ENCODE measurements at regions not wholly inside any gene's neighbourhood (a gene's known extent, or its start where the extent isn't known, plus 50 kb on each side); places are given as distances from the start of the nearest gene placed in this dataset.

DNA sequence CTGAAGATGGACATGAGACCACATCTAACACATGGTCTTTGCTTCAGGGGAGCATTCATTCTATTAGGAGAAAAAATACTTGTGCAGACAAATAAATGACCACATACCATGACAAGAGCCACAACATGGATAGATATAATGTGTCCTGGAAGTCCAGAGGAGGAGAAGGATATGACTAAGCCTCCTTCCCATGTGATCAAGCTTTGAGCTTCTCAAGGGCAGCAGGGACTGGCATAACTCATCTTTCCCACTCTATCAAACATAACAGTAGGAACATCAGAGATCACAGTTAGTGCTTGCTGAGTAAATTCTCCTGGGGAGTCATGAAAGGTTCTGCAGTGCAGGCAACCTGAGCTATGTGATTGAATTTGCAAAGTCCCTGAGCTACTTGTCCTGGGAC, 86.0 kb upstream of the LPP start:
- H3K4me3 ChIP-seq (ENCODE audit: insufficient read depth, low read depth, low read length): no peak overlapping the region
- H3K9me1 ChIP-seq (ENCODE audit: insufficient read depth, low read length): peaks cover 12% of the 10 kb centered on the region
- intact Hi-C loops (cut with micrococcal nuclease): no loop called here
- peak; percentile 87 for ATAC-seq (ENCODE audit: low read depth)
- H2AFZ ChIP-seq (replicated peaks; ENCODE audit: low read length, poor library complexity): peak overlapping the region; percentile 0
- H3K18ac ChIP-seq (ENCODE audit: low read depth, low read length): no peak overlapping the region
- H2BK5ac ChIP-seq (ENCODE audit: low read depth, low read length, poor library complexity, severe bottlenecking): peak overlapping the region; percentile 23
- no peak overlapping the region; a peak in 1 of 4 replicates for H4K8ac ChIP-seq (ENCODE audit: low read depth in 2 of 2, low read length in 2 of 2)
- H3K27me3 ChIP-seq (ENCODE audit: control insufficient read depth, insufficient read depth, low read length): no peaks in the 10 kb centered on the region
- in situ Hi-C loops (cut with MboI; ENCODE audit: low sequenced_read_pairs): no loop called here
- dilution Hi-C loops (cut with HindIII; ENCODE audit: low sequenced_read_pairs, unreplicated experiment): no loop called here
- 0 out of 3 replicates have a peak overlapping the region, but pooled peaks have one; percentile 32 for H2BK15ac ChIP-seq (ENCODE audit: low read depth, low read length)
- H2AK9ac ChIP-seq (replicated peaks; ENCODE audit: low read depth, low read length, poor library complexity): no peak overlapping the region
- H3K23ac ChIP-seq (ENCODE audit: low read depth, low read length): peak overlapping the region; percentile 47; the same call in 1 of the 2 replicates
- peak overlapping the region; percentile 63; the same call in 1 of the 2 replicates for H3K4ac ChIP-seq (ENCODE audit: low read depth, low read length)
- ChIA-PET POLR2A (ENCODE audit: unreplicated experiment) (no interaction called here), CTCF (no interaction called here)
- no peaks in the 10 kb centered on the region for H3K79me1 ChIP-seq (ENCODE audit: low read depth in 1 of 2, low read length in 2 of 2)
- no peak overlapping the region for H4K5ac ChIP-seq (ENCODE audit: low read depth, low read length)
- no TSS peak for BruUV-seq (replicated peaks)
- peak overlapping the region; percentile 74; the same call in 1 of the 2 replicates for H2BK120ac ChIP-seq (ENCODE audit: low read depth, low read length)
- peak overlapping the region; percentile 57 for H3K14ac ChIP-seq (replicated peaks; ENCODE audit: low read depth, low read length)
- no peaks in the 10 kb centered on the region for H3K36me3 ChIP-seq (ENCODE audit: control insufficient read depth, insufficient read depth, low read length)
- DNase-seq: peak; percentile 83
- H4K20me1 ChIP-seq (ENCODE audit: insufficient read depth, low read length): no peaks in the 10 kb centered on the region
- H3K4me2 ChIP-seq (ENCODE audit: low read depth, low read length): peak overlapping the region; percentile 20; the same call in 1 of the 2 replicates
- no peak overlapping the region for H3K9ac ChIP-seq (ENCODE audit: low read depth, low read length)
- no peak overlapping the region for H3K56ac ChIP-seq (ENCODE audit: extremely low read depth, insufficient read depth, low read length)
- peak overlapping the region; percentile 56; the same call in 1 of the 2 replicates for H2AK5ac ChIP-seq (ENCODE audit: low read depth, low read length)
- H2BK20ac ChIP-seq (ENCODE audit: low read depth, low read length): peak overlapping the region; percentile 91
- no peak overlapping the region for H3K27ac ChIP-seq (ENCODE audit: insufficient read depth, low read length)
- H4K91ac ChIP-seq (ENCODE audit: insufficient read depth, low read depth, low read length): no peak overlapping the region
- H3K4me1 ChIP-seq (ENCODE audit: control insufficient read depth, insufficient read depth, low read length): peaks cover 16% of the 10 kb centered on the region
- TF ChIP-seq RAD21 (IDR thresholded peaks at IDR 0.05; ENCODE audit: low read length) (0 out of 2 replicates have a peak, but pooled peaks have one; percentile 13), SMC3 (IDR thresholded peaks at IDR 0.05; ENCODE audit: low read depth, low read length) (no peak)
- TF ChIP-seq, protein P1, sequence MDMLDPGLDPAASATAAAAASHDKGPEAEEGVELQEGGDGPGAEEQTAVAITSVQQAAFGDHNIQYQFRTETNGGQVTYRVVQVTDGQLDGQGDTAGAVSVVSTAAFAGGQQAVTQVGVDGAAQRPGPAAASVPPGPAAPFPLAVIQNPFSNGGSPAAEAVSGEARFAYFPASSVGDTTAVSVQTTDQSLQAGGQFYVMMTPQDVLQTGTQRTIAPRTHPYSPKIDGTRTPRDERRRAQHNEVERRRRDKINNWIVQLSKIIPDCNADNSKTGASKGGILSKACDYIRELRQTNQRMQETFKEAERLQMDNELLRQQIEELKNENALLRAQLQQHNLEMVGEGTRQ (IDR thresholded peaks at IDR 0.05; ENCODE audit: low read depth, low read length): peak; percentile 74
- no peaks in the 10 kb centered on the region for H3K9me3 ChIP-seq (ENCODE audit: control insufficient read depth, insufficient read depth, low read length)

All from IMR-90 (cell line).